IMR-90 (cell line): ENCODE measurements at regions not wholly inside any gene's neighbourhood (a gene's known extent, or its start where the extent isn't known, plus 50 kb on each side); places are given as distances from the start of the nearest gene placed in this dataset.

ENCODE experiments used
- ATAC-seq: fragments of 200-7000 bp; cut with Tn5 transposase; 2 replicates; pipeline ENCODE4 v1.9.1; 2020; ENCODE audit warnings: low read depth, mild to moderate bottlenecking, moderate library complexity
- BruUV-seq: library from RNA; stranded (reverse); fragments of 400-500 nt; replicated peaks from 2 replicates; lab custom pipeline; 2021; lab: Mats Ljungman, UMichigan
- CTCF ChIA-PET: fragments of 300-600 bp; formaldehyde crosslinking; extraction: SDS; loops from one replicate; lab custom pipeline; 2021; ENCODE audit warnings: antibody characterized with exemption; lab: Yijun Ruan, JAX
- POLR2A ChIA-PET: fragments of 300-600 bp; sonication (Branson Sonifier 250); formaldehyde crosslinking; loops from one replicate; lab custom pipeline; 2022; ENCODE audit warnings: antibody characterized with exemption; ENCODE audit not compliant: unreplicated experiment; lab: Charles Lee
- DNase-seq: peaks from one replicate; pipeline ENCODE4 v3.0.0; 2013
- H2AFZ ChIP-seq: replicated peaks from 2 replicates; pipeline ENCODE3; 2013; ENCODE audit warnings: low read length, mild to moderate bottlenecking; ENCODE audit not compliant: poor library complexity
- H2AK5ac ChIP-seq: 2 replicates; pipeline ENCODE4 v1.6.1; 2013; ENCODE audit warnings: low read depth, low read length, inconsistent platforms
- H2AK9ac ChIP-seq: replicated peaks from 2 replicates; pipeline ENCODE3; 2013; ENCODE audit warnings: mild to moderate bottlenecking, low read depth, low read length, moderate library complexity; ENCODE audit not compliant: poor library complexity
- H2BK120ac ChIP-seq: 2 replicates; pipeline ENCODE4 v1.6.1; 2013; ENCODE audit warnings: low read depth, low read length, inconsistent platforms
- H2BK15ac ChIP-seq: 3 replicates; pipeline ENCODE4 v1.6.1; 2013; ENCODE audit warnings: low read depth, low read length, inconsistent platforms
- H2BK20ac ChIP-seq: 2 replicates; pipeline ENCODE4 v1.6.1; 2013; ENCODE audit warnings: low read depth, mild to moderate bottlenecking, inconsistent platforms, low read length, moderate library complexity
- H2BK5ac ChIP-seq: 2 replicates; pipeline ENCODE4 v1.6.1; 2013; ENCODE audit warnings: mild to moderate bottlenecking, low read depth, low read length, inconsistent platforms; ENCODE audit not compliant: poor library complexity, severe bottlenecking
- H3K14ac ChIP-seq: replicated peaks from 2 replicates; pipeline ENCODE4 v1.6.1; 2013; ENCODE audit warnings: low read depth, low read length, inconsistent platforms
- H3K18ac ChIP-seq: 2 replicates; pipeline ENCODE4 v1.6.1; 2013; ENCODE audit warnings: low read depth, low read length, control low read depth
- H3K23ac ChIP-seq: 2 replicates; pipeline ENCODE4 v1.6.1; 2013; ENCODE audit warnings: low read depth, low read length, inconsistent platforms
- H3K27ac ChIP-seq: 2 replicates; pipeline ENCODE4 v1.5.1; 2013; ENCODE audit warnings: mild to moderate bottlenecking, control low read depth, low read length; ENCODE audit not compliant: insufficient read depth
- H3K27me3 ChIP-seq: 2 replicates; pipeline ENCODE4 v1.6.1; 2013; ENCODE audit warnings: low read length; ENCODE audit not compliant: control insufficient read depth, insufficient read depth
- H3K36me3 ChIP-seq: 2 replicates; pipeline ENCODE4 v1.6.1; 2013; ENCODE audit warnings: low read length, mixed read lengths; ENCODE audit not compliant: control insufficient read depth, insufficient read depth
- H3K4ac ChIP-seq: 2 replicates; pipeline ENCODE4 v1.6.1; 2013; ENCODE audit warnings: low read depth, low read length, inconsistent platforms
- H3K4me1 ChIP-seq: 2 replicates; pipeline ENCODE4 v1.6.1; 2013; ENCODE audit warnings: low read length, mixed read lengths; ENCODE audit not compliant: control insufficient read depth, insufficient read depth
- H3K4me2 ChIP-seq: 2 replicates; pipeline ENCODE4 v1.6.1; 2013; ENCODE audit warnings: low read depth, mild to moderate bottlenecking, control low read depth, low read length, moderate library complexity
- H3K4me3 ChIP-seq: 2 replicates; pipeline ENCODE4 v1.5.1; 2013; ENCODE audit warnings: low read depth, mild to moderate bottlenecking, control low read depth, low read length, moderate library complexity; ENCODE audit not compliant: insufficient read depth
- H3K56ac ChIP-seq: 2 replicates; pipeline ENCODE4 v1.6.1; 2013; ENCODE audit warnings: low read length, inconsistent platforms; ENCODE audit not compliant: insufficient read depth; ENCODE audit errors: extremely low read depth
- H3K79me1 ChIP-seq, 2 experiments: 2 replicates each; pipeline ENCODE4 v1.6.1; 2013; ENCODE audit warnings: low read length in 2 of 2, inconsistent platforms in 1 of 2, low read depth in 1 of 2
- H3K9ac ChIP-seq: 2 replicates; pipeline ENCODE4 v1.6.1; 2013; ENCODE audit warnings: low read depth, low read length, control low read depth
- H3K9me1 ChIP-seq: 2 replicates; pipeline ENCODE4 v1.6.1; 2013; ENCODE audit warnings: low read length, inconsistent platforms; ENCODE audit not compliant: insufficient read depth
- H3K9me3 ChIP-seq: 2 replicates; pipeline ENCODE4 v1.6.1; 2013; ENCODE audit warnings: low read length; ENCODE audit not compliant: control insufficient read depth, insufficient read depth
- H4K20me1 ChIP-seq: 2 replicates; pipeline ENCODE4 v1.6.1; 2013; ENCODE audit warnings: low read length, inconsistent platforms; ENCODE audit not compliant: insufficient read depth
- H4K5ac ChIP-seq: 2 replicates; pipeline ENCODE4 v1.6.1; 2013; ENCODE audit warnings: mild to moderate bottlenecking, low read depth, low read length, control low read depth
- H4K8ac ChIP-seq, 2 experiments: 2 replicates each; pipeline ENCODE4 v1.6.1; 2013; ENCODE audit warnings: low read depth in 2 of 2, low read length in 2 of 2, control low read depth in 1 of 2, inconsistent platforms in 1 of 2
- H4K91ac ChIP-seq: 2 replicates; pipeline ENCODE4 v1.6.1; 2013; ENCODE audit warnings: low read depth, low read length, inconsistent platforms; ENCODE audit not compliant: insufficient read depth
- BHLHE40 ChIP-seq: fragments of 150-350 bp; IDR thresholded peaks from 2 replicates; pipeline ENCODE4 v1.6.1; 2016; ENCODE audit warnings: mild to moderate bottlenecking, low read depth, low read length
- CEBPB ChIP-seq: IDR thresholded peaks from 2 replicates; pipeline ENCODE4 v1.6.1; 2012; ENCODE audit warnings: low read depth, low read length, improper control_type of control experiment
- CHD1 ChIP-seq: IDR thresholded peaks from 2 replicates; pipeline ENCODE4 v1.6.1; 2012; ENCODE audit warnings: low read depth, low read length, improper control_type of control experiment
- CTCF ChIP-seq: conservative IDR thresholded peaks from 2 replicates; pipeline ENCODE4 v1.5.1; 2012; ENCODE audit warnings: mild to moderate bottlenecking, low read depth, low read length, improper control_type of control experiment
- ELK1 ChIP-seq: fragments of 150-350 bp; IDR thresholded peaks from 2 replicates; pipeline ENCODE4 v1.6.1; 2016; ENCODE audit warnings: low read depth, mild to moderate bottlenecking, low read length, moderate library complexity, borderline replicate concordance
- FOS ChIP-seq: fragments of 150-350 bp; IDR thresholded peaks from 2 replicates; pipeline ENCODE4 v1.6.1; 2016; ENCODE audit warnings: low read depth, low read length
- MAFK ChIP-seq: IDR thresholded peaks from 2 replicates; pipeline ENCODE4 v1.6.1; 2012; ENCODE audit warnings: low read depth, low read length, improper control_type of control experiment
- MAZ ChIP-seq: IDR thresholded peaks from 2 replicates; pipeline ENCODE4 v1.6.1; 2012; ENCODE audit warnings: low read depth, mild to moderate bottlenecking, low read length, improper control_type of control experiment, moderate library complexity, borderline replicate concordance
- MXI1 ChIP-seq: IDR thresholded peaks from 2 replicates; pipeline ENCODE4 v1.6.1; 2012; ENCODE audit warnings: low read depth, mild to moderate bottlenecking, low read length, moderate library complexity, borderline replicate concordance
- NFE2L2 ChIP-seq: fragments of 150-350 bp; IDR thresholded peaks from 2 replicates; pipeline ENCODE4 v1.6.1; 2016; ENCODE audit warnings: low read depth, mild to moderate bottlenecking, low read length
- POLR2A ChIP-seq: IDR thresholded peaks from 2 replicates; pipeline ENCODE4 v1.6.1; 2012; ENCODE audit warnings: mild to moderate bottlenecking, low read depth, low read length
- RAD21 ChIP-seq: IDR thresholded peaks from 2 replicates; pipeline ENCODE4 v1.6.1; 2012; ENCODE audit warnings: low read length, improper control_type of control experiment
- RCOR1 ChIP-seq: IDR thresholded peaks from 2 replicates; pipeline ENCODE4 v1.6.1; 2012; ENCODE audit warnings: mild to moderate bottlenecking, low read length, improper control_type of control experiment; ENCODE audit not compliant: insufficient replicate concordance
- RFX5 ChIP-seq: IDR thresholded peaks from 2 replicates; pipeline ENCODE4 v1.8.0; 2012; ENCODE audit warnings: low read depth, mild to moderate bottlenecking, low read length, moderate library complexity
- SMC3 ChIP-seq: fragments of 150-350 bp; IDR thresholded peaks from 2 replicates; pipeline ENCODE4 v1.6.1; 2016; ENCODE audit warnings: low read depth, mild to moderate bottlenecking, antibody characterized with exemption, low read length, moderate library complexity
- WGBS, 2 experiments: methylation state at CpG; one replicate each; pipeline versions ENCODE4 v1.1.5 to v1.1.7; 2013; ENCODE audit warnings: missing lambda C conversion rate in 2 of 2; ENCODE audit not compliant: insufficient read length in 1 of 2; ENCODE audit errors: extremely low coverage in 2 of 2; 5-methylcytosine and 5-hydroxymethylcytosine counted together
- dilution Hi-C: fragments of 300-500 bp; cut with HindIII; formaldehyde crosslinking; loops from one replicate; pipeline ENCODE4 v1.14.3; 2018; ENCODE audit warnings: low sequenced_read_pairs; ENCODE audit not compliant: unreplicated experiment
- in situ Hi-C: fragments of 300-500 bp; cut with MboI; formaldehyde crosslinking; loops from 3 replicates; pipeline ENCODE4 v1.14.3; 2019; ENCODE audit warnings: low sequenced_read_pairs, inconsistent platforms, mixed read lengths
- intact Hi-C: fragments of 100-400 bp; cut with micrococcal nuclease; formaldehyde crosslinking; loops from 2 replicates; pipeline ENCODE4 v1.10.0; 2022
- TF ChIP-seq, protein P1 (sequence below): fragments of 150-350 bp; IDR thresholded peaks from 2 replicates; pipeline ENCODE4 v1.6.1; 2017; ENCODE audit warnings: mild to moderate bottlenecking, antibody characterized with exemption, low read length, low read depth

- Histone ChIP-seq H2BK120ac (no peak overlapping the region), H4K8ac (no peak overlapping the region), H2BK5ac (no peak overlapping the region), H4K91ac (no peak overlapping the region), H2AFZ (no peak overlapping the region), H3K18ac (no peak overlapping the region), H3K4ac (no peak overlapping the region), H2BK20ac (no peak overlapping the region), H2BK15ac (no peak overlapping the region), H3K9me1 (no peaks in the 10 kb centered on the region), H4K5ac (no peak overlapping the region), H3K4me2 (no peak overlapping the region), H4K20me1 (no peaks in the 10 kb centered on the region), H3K9ac (no peak overlapping the region), H3K27ac (no peak overlapping the region), H3K36me3 (no peaks in the 10 kb centered on the region), H3K9me3 (no peaks in the 10 kb centered on the region), H3K14ac (no peak overlapping the region), H3K56ac (no peak overlapping the region), H3K4me1 (peaks cover 1% of the 10 kb centered on the region; the same call in 1 of the 2 replicates), H3K27me3 (peaks cover 6% of the 10 kb centered on the region), H2AK9ac (no peak overlapping the region), H3K79me1 (no peaks in the 10 kb centered on the region), H3K4me3 (no peak overlapping the region), H2AK5ac (no peak overlapping the region), H3K23ac (no peak overlapping the region)
- in situ Hi-C loops, result no loop called here
- TF ChIP-seq MXI1 (no peak), FOS (no peak), CTCF (no peak), BHLHE40 (no peak), CHD1 (no peak), RFX5 (no peak), MAFK (no peak), NFE2L2 (no peak), CEBPB (no peak), POLR2A (no peak), ELK1 (no peak), MAZ (no peak), SMC3 (no peak), RAD21 (no peak), RCOR1 (no peak)
- TF ChIP-seq, protein P1, sequence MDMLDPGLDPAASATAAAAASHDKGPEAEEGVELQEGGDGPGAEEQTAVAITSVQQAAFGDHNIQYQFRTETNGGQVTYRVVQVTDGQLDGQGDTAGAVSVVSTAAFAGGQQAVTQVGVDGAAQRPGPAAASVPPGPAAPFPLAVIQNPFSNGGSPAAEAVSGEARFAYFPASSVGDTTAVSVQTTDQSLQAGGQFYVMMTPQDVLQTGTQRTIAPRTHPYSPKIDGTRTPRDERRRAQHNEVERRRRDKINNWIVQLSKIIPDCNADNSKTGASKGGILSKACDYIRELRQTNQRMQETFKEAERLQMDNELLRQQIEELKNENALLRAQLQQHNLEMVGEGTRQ, result no peak
- DNase-seq (no peak), ATAC-seq (no peak)
- intact Hi-C loops, result no loop called here
- CTCF ChIA-PET, result no interaction called here
- POLR2A ChIA-PET, result no interaction called here
- WGBS, 2 experiments, result 85% methylated on average over 6 of the region's 9 CpGs; no CpG with 5 or more reads in 1 of the 2 experiments
- no TSS peak for BruUV-seq
- dilution Hi-C loops, result no loop called here
These were observed 253.9 kb downstream of the RHOU start for GRCh38 chr1:228989176-228989575.
